ENCODE measurements at regions not wholly inside any gene's neighbourhood (a gene's known extent, or its start where the extent isn't known, plus 50 kb on each side); places are given as distances from the start of the nearest gene placed in this dataset.
A peak's percentile ranks its signal among the peaks of the same experiment; 100 is the strongest.

DNA sequence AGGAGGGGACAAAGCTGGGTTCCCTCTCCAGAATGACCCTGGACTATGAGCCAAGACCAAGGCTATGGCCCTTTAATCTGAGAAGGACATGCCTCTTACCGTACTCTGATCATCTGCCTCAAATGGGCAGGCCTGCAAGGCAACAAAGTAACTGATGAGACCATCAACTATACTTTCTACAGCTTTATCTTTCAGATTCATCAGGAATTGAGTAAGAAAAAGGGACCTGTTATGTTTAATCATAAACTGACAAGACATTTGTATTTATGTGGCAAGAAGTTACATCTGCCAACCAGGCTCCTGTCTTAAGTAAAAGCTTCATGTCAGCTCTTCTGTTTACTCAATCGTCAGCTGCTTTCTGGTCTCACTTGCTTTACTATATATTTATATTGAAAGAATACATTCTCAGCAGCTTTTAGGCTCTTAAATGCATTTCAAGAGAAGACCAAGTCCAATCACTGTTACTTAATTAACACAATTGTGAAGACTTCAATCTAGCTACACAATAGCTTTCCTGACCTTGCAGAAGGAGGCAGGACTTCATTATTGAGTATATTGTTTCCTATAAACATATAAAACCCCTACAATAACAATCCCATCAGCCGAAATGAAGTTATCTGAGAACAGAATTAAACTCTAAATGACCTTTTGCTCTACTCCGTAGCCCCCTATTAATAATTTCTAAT, 163.8 kb downstream of the ETAA1 start:
- H3K9ac ChIP-seq (ENCODE audit: low read length) = no peak overlapping the region
- H3K4me1 ChIP-seq (ENCODE audit: control insufficient read depth, insufficient read depth, low read length) = peaks cover 48% of the 10 kb centered on the region
- no peak overlapping the region for H3K4me3 ChIP-seq (ENCODE audit: low read length)
- DNase-seq (ENCODE audit: low read depth) = peak; percentile 64
- H3K27me3 ChIP-seq (replicated peaks; ENCODE audit: control insufficient read depth, insufficient read depth, low read length) = no peaks in the 10 kb centered on the region
- no peaks in the 10 kb centered on the region for H3K36me3 ChIP-seq (ENCODE audit: control insufficient read depth, insufficient read depth, low read length, severe bottlenecking)
- H3K9me3 ChIP-seq (ENCODE audit: control insufficient read depth, low read length) = no peaks in the 10 kb centered on the region

GRCh38 chr2:67561457-67561965, 164.4 kb downstream of the ETAA1 start:
- no peaks in the 10 kb centered on the region for H3K27me3 ChIP-seq (replicated peaks; ENCODE audit: control insufficient read depth, insufficient read depth, low read length)
- H3K4me1 ChIP-seq (ENCODE audit: control insufficient read depth, insufficient read depth, low read length) = peaks cover 49% of the 10 kb centered on the region
- H3K36me3 ChIP-seq (ENCODE audit: control insufficient read depth, insufficient read depth, low read length, severe bottlenecking) = no peaks in the 10 kb centered on the region
- DNase-seq (ENCODE audit: low read depth) = peak; percentile 37
- H3K9me3 ChIP-seq (ENCODE audit: control insufficient read depth, low read length) = no peaks in the 10 kb centered on the region
- H3K9ac ChIP-seq (ENCODE audit: low read length) = no peak overlapping the region
- H3K4me3 ChIP-seq (ENCODE audit: low read length) = no peak overlapping the region

DNA sequence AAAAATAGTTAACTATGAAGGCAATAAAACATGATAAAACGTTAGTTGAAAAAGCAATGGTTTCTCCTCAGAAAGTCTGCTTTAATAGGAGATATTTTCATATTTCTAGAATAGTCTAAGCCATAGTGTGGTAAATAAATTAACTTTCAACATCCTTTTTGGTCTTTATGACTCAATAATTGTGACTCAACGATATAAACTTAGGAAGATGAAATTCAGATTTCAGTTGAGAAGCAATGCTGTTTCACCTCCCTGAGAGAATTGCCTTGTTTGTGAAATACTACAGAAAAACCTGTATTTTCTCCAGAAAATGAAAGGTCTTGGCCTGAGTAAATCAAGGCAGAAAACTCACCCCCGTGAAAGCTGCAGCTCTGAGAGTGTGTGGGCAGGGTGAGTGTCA, 166.9 kb downstream of the ETAA1 start:
- Histone ChIP-seq H3K9ac (ENCODE audit: low read length) (no peak overlapping the region), H3K36me3 (ENCODE audit: control insufficient read depth, insufficient read depth, low read length, severe bottlenecking) (no peaks in the 10 kb centered on the region), H3K4me1 (ENCODE audit: control insufficient read depth, insufficient read depth, low read length) (peaks cover 53% of the 10 kb centered on the region), H3K27me3 (replicated peaks; ENCODE audit: control insufficient read depth, insufficient read depth, low read length) (no peaks in the 10 kb centered on the region), H3K4me3 (ENCODE audit: low read length) (no peak overlapping the region), H3K9me3 (ENCODE audit: control insufficient read depth, low read length) (no peaks in the 10 kb centered on the region)
- DNase-seq (ENCODE audit: low read depth) = peak; percentile 66

DNA sequence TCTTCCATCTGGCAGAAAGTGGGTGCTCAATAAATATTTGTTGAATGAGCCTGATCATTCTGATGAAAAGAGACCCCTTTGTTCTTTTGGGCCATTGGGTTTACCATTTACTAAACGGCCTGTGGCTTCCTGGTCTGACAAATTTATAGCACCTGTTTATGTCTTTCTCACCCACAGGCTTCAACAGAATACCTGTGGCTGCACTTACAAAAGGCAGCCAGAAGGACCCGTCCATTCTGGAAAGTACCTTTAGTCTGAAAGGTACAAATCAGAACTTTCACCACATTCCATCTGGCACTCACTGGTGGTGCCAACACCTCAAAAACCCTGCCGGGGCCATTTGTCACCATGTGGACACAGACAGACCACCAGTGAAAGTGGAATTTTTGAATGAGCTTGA, 167.5 kb downstream of the ETAA1 start:
- H3K9me3 ChIP-seq (ENCODE audit: control insufficient read depth, low read length) = no peaks in the 10 kb centered on the region
- H3K9ac ChIP-seq (ENCODE audit: low read length) = no peak overlapping the region
- DNase-seq (ENCODE audit: low read depth) = no peak
- no peak overlapping the region for H3K4me3 ChIP-seq (ENCODE audit: low read length)
- peaks cover 53% of the 10 kb centered on the region for H3K4me1 ChIP-seq (ENCODE audit: control insufficient read depth, insufficient read depth, low read length)
- H3K36me3 ChIP-seq (ENCODE audit: control insufficient read depth, insufficient read depth, low read length, severe bottlenecking) = no peaks in the 10 kb centered on the region
- H3K27me3 ChIP-seq (replicated peaks; ENCODE audit: control insufficient read depth, insufficient read depth, low read length) = no peaks in the 10 kb centered on the region

- DNase-seq (ENCODE audit: low read depth) = no peak
Measured at GRCh38 chr2:67565262-67565661, 168.1 kb downstream of the ETAA1 start.

GRCh38 chr2:67565761-67566160, 168.6 kb downstream of the ETAA1 start:
- DNase-seq (ENCODE audit: low read depth) = peak; percentile 46
- H3K9me3 ChIP-seq (ENCODE audit: control insufficient read depth, low read length) = no peaks in the 10 kb centered on the region
- H3K9ac ChIP-seq (ENCODE audit: low read length) = no peak overlapping the region
- H3K36me3 ChIP-seq (ENCODE audit: control insufficient read depth, insufficient read depth, low read length, severe bottlenecking) = no peaks in the 10 kb centered on the region
- H3K4me3 ChIP-seq (ENCODE audit: low read length) = no peak overlapping the region
- H3K4me1 ChIP-seq (ENCODE audit: control insufficient read depth, insufficient read depth, low read length) = peaks cover 47% of the 10 kb centered on the region
- no peaks in the 10 kb centered on the region for H3K27me3 ChIP-seq (replicated peaks; ENCODE audit: control insufficient read depth, insufficient read depth, low read length)

More at GRCh38 chr2:67565262-67565661, 168.1 kb downstream of the ETAA1 start:
- Histone ChIP-seq H3K9ac (ENCODE audit: low read length) (no peak overlapping the region), H3K4me3 (ENCODE audit: low read length) (no peak overlapping the region), H3K4me1 (ENCODE audit: control insufficient read depth, insufficient read depth, low read length) (peaks cover 52% of the 10 kb centered on the region), H3K9me3 (ENCODE audit: control insufficient read depth, low read length) (no peaks in the 10 kb centered on the region), H3K27me3 (replicated peaks; ENCODE audit: control insufficient read depth, insufficient read depth, low read length) (no peaks in the 10 kb centered on the region), H3K36me3 (ENCODE audit: control insufficient read depth, insufficient read depth, low read length, severe bottlenecking) (no peaks in the 10 kb centered on the region)

DNA sequence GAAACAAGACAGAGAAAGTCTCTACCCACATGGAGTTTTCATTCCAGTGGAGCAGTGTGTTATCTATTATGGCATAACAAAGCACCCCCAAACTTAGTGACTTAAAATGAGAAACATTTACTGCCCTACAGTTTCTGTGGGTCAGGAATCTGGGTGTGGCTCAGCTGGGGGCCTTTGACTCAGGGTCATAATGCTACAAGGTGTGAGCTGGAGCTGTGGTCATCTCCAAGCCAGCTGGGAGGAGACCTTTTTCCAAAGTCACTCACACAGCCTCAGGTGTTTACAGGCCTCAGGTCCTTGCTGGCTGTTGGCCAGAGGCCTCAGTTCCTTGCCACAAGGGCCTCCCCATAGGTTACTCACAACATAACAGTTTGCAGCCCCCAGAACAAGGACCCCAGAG, 169.2 kb downstream of the ETAA1 start:
- Histone ChIP-seq H3K9ac (ENCODE audit: low read length) (no peak overlapping the region), H3K4me3 (ENCODE audit: low read length) (no peak overlapping the region), H3K4me1 (ENCODE audit: control insufficient read depth, insufficient read depth, low read length) (peaks cover 41% of the 10 kb centered on the region), H3K36me3 (ENCODE audit: control insufficient read depth, insufficient read depth, low read length, severe bottlenecking) (no peaks in the 10 kb centered on the region), H3K9me3 (ENCODE audit: control insufficient read depth, low read length) (peaks cover 4% of the 10 kb centered on the region), H3K27me3 (replicated peaks; ENCODE audit: control insufficient read depth, insufficient read depth, low read length) (no peaks in the 10 kb centered on the region)
- DNase-seq (ENCODE audit: low read depth) = no peak

- Histone ChIP-seq H3K9ac (ENCODE audit: low read length) (no peak overlapping the region), H3K27me3 (replicated peaks; ENCODE audit: control insufficient read depth, insufficient read depth, low read length) (no peaks in the 10 kb centered on the region), H3K36me3 (ENCODE audit: control insufficient read depth, insufficient read depth, low read length, severe bottlenecking) (no peaks in the 10 kb centered on the region), H3K4me1 (ENCODE audit: control insufficient read depth, insufficient read depth, low read length) (peaks cover 34% of the 10 kb centered on the region), H3K4me3 (ENCODE audit: low read length) (no peak overlapping the region), H3K9me3 (ENCODE audit: control insufficient read depth, low read length) (peaks cover 5% of the 10 kb centered on the region)
- no peak for DNase-seq (ENCODE audit: low read depth)
Measured at GRCh38 chr2:67566958-67567635, 170.0 kb downstream of the ETAA1 start.

DNA sequence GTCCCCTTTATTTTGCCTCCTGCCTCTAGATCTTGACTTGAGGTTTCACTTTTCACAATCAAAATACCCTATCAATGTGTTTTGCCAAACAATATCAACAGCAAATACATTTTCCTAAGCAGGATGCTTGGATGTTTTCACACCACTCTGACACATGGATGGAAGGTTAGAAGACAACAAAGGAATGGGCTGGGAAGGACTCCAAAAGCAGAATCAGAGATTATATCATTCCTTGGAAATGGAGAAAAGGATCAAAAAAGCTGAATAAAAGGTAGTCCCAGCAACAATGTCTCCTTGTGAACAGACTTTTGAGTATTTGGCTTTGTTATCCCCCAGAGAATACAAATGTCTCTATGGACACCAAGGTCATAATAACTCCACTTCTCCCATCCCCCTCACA, 170.8 kb downstream of the ETAA1 start:
- H3K27me3 ChIP-seq (replicated peaks; ENCODE audit: control insufficient read depth, insufficient read depth, low read length) = no peaks in the 10 kb centered on the region
- no peak overlapping the region for H3K9ac ChIP-seq (ENCODE audit: low read length)
- no peak overlapping the region for H3K4me3 ChIP-seq (ENCODE audit: low read length)
- peaks cover 5% of the 10 kb centered on the region for H3K9me3 ChIP-seq (ENCODE audit: control insufficient read depth, low read length)
- H3K4me1 ChIP-seq (ENCODE audit: control insufficient read depth, insufficient read depth, low read length) = peaks cover 37% of the 10 kb centered on the region
- H3K36me3 ChIP-seq (ENCODE audit: control insufficient read depth, insufficient read depth, low read length, severe bottlenecking) = no peaks in the 10 kb centered on the region
- no peak for DNase-seq (ENCODE audit: low read depth)

DNA sequence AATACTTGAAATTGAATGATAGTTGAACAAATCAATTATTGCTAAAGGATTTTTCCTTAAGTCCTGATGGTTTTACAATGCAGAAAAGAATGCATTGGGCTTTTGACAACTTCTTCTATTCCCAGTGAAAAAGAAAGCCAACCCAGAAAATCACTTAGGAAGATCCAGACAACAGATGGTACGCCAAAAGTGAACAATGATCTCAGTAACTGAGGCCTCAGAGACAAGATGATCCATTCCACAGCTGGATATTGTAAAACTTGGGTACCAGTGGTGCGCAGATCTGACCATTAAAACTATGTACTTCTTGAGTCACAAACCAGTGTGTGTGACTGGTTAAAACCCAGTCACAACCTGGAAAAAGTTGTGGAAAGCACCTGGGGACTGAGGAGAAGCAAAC, 173.5 kb downstream of the ETAA1 start:
- Histone ChIP-seq H3K9me3 (ENCODE audit: control insufficient read depth, low read length) (peaks cover 5% of the 10 kb centered on the region), H3K27me3 (replicated peaks; ENCODE audit: control insufficient read depth, insufficient read depth, low read length) (no peaks in the 10 kb centered on the region), H3K9ac (ENCODE audit: low read length) (no peak overlapping the region), H3K4me1 (ENCODE audit: control insufficient read depth, insufficient read depth, low read length) (peaks cover 25% of the 10 kb centered on the region), H3K36me3 (ENCODE audit: control insufficient read depth, insufficient read depth, low read length, severe bottlenecking) (no peaks in the 10 kb centered on the region), H3K4me3 (ENCODE audit: low read length) (no peak overlapping the region)
- DNase-seq (ENCODE audit: low read depth) = no peak

GRCh38 chr2:67571785-67572718, 174.9 kb downstream of the ETAA1 start:
- Histone ChIP-seq H3K4me3 (ENCODE audit: low read length) (no peak overlapping the region), H3K27me3 (replicated peaks; ENCODE audit: control insufficient read depth, insufficient read depth, low read length) (no peaks in the 10 kb centered on the region), H3K4me1 (ENCODE audit: control insufficient read depth, insufficient read depth, low read length) (peaks cover 25% of the 10 kb centered on the region), H3K36me3 (ENCODE audit: control insufficient read depth, insufficient read depth, low read length, severe bottlenecking) (no peaks in the 10 kb centered on the region), H3K9ac (ENCODE audit: low read length) (no peak overlapping the region), H3K9me3 (ENCODE audit: control insufficient read depth, low read length) (peaks cover 5% of the 10 kb centered on the region)
- no peak for DNase-seq (ENCODE audit: low read depth)

All from adipocyte (in vitro differentiated cells).